D341Med (cell line): ENCODE measurements at regions not wholly inside any gene's neighbourhood (a gene's known extent, or its start where the extent isn't known, plus 50 kb on each side); places are given as distances from the start of the nearest gene placed in this dataset.

Experiments used
- DNase-seq: peaks from one replicate; pipeline ENCODE4 v3.0.0; 2012; ENCODE audit warnings: low spot score

DNA sequence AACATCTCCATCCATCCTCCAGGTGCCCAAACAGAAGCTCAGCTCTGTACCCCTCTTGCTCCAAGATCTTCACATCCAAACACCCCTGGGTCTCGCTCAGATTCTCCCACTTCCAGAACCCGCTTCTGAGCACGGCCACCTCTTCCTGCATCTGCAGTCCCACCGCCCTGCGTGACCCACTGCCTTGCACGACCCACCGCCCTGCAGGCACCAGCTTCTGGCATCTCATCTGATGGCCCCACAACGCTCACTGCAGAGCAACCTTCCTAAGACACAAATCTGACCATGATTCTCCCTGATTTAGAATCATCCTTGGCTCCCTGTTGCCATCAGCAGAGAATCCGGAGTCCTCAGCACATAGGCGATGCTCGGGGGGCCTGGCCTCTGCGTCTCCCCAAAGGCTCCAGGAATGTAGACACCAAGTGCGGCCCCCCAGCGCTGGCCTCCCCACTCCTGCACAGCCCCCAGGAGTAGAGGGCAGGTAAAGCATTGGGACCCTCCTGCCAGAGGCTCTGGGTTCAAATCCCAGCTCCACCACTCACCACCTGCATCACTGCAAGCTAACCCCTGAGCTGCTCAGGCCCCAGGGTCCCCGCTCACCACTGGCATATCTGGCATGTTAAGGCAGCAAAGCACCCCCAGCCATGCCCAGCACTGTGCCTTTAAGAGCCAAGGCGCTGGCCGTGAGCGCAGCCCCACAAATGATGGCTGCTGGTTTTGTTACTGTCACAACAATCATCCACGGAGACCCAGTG, 459.3 kb downstream of the BRD1 start:
- peak; percentile 8 for DNase-seq

- DNase-seq, result peak; percentile 20
Observed at GRCh38 chr22:49367041-49367697, 460.5 kb downstream of the BRD1 start.

DNA sequence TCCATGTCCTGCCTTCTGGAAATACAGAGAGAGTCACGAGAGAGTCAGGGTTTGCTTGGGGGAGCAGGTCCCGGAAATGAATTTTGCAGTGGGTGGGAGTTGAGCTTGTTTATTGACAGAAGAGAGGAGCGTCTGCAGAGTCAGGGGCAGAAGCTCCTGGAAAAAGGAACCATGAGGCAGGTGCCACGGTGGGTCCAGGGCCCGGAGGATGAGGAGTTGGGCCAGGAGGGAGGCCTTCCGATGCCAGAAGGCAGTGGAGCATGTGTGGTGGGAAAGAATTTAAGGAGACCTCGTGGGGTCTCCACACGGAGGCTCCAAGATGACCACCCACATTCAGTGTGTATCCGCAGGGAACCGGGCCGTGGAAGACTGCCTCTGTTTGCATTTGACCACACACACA, 461.2 kb downstream of the BRD1 start:
- DNase-seq, result peak; percentile 12

GRCh38 chr22:49365910-49366309, 461.8 kb downstream of the BRD1 start:
- no peak for DNase-seq

GRCh38 chr22:49365191-49365837, 462.4 kb downstream of the BRD1 start:
- DNase-seq, result peak; percentile 13

DNA sequence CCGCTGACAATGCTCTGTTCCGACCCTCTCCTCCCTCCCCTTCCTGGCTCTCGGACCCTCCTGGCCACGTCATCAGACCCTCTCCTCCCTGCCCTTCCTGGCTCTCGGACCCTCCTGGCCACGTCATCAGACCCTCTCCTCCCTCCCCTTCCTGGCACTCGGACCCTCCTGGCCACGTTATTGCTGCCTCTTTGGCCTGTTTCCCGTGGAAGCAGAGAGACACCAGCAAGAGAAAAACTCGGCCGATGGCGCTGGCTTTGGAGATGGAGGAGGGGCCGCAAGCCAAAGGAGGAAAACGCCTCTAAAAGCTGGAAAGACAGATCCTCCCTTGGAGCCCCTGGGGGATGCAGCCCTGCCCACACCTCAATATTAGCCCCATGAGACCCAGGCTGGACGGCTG, 463.3 kb downstream of the BRD1 start:
- no peak for DNase-seq

DNA sequence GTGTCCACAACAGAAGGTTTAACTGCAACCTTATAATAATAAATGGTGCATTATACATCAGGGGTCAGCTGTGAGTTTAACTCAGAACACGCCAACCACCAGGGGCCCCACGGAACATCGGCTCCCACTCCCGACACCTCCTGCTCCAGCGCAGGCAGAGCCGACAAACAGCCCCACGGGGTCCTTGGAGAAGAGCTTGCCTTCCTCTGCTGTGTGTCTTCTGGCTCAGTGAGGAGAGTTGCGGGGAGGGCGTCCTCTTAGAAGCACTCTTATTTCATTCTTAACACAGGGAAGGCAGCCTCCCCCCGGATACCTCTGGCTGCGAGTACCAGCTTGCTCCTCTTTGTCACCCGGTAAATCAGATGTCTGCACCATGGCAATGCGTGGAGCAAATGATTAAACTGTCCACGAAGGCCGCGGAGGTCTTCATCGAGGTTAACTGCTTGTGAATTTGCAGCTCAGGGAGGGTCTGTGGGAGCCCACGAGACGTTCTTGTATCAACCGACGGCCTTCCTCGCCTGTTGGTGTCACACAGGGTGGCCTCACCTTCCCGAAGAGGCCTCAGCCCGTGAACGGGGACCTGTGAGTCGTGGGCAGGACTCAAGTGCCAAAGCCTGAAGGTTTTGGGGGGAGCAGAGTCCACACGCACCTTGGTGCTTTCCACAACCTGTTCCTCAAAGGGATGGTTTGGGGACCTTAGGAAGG, 464.0 kb downstream of the BRD1 start:
- DNase-seq, result peak; percentile 6

GRCh38 chr22:49362211-49362839, 465.3 kb downstream of the BRD1 start:
- DNase-seq, result no peak

- DNase-seq, result no peak
Observed at GRCh38 chr22:49361164-49361563, 466.5 kb downstream of the BRD1 start.

- DNase-seq, result no peak
Observed at GRCh38 chr22:49360746-49361145, 466.9 kb downstream of the BRD1 start.

DNA sequence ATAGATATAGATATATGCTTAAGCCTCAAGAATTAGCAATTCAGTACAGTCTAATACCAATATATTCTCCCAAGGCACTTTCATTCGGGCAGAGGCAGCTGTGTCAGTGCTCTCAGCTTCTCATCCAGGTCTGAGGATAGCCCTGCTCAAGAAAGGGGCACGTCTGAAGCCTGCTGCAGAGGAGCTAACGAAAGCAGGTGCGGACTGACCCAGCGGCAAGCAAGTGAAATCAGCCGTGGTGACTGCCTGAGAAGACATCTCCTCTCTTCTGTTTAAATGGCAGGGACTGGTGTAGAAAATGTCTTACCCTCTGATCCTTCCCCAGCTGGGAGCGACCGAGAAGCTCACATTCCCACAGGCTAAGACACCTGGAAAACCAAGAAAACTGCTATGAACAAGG, 468.6 kb downstream of the BRD1 start:
- DNase-seq, result no peak

- DNase-seq, result no peak
Observed at GRCh38 chr22:49357661-49358440, 469.8 kb downstream of the BRD1 start.

DNA sequence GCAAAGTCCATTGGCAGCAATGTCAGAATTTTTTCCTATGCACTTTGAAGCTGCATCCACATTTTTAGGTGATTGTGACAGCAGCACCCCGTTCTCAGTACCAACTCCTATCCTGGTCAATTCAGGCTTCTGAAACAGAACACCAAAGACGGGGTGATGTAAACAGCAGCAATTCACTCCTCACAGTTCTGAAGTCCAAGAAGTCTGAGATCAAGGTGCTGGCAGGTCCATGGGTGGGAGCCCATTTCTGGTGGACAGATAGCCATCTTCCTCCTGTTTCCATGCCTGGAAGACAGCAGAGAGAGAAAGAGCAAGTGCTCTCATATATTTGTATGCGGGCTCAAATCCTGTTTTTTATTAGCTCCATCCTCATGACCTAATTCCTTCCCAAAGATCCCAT, 471.2 kb downstream of the BRD1 start:
- no peak for DNase-seq

DNA sequence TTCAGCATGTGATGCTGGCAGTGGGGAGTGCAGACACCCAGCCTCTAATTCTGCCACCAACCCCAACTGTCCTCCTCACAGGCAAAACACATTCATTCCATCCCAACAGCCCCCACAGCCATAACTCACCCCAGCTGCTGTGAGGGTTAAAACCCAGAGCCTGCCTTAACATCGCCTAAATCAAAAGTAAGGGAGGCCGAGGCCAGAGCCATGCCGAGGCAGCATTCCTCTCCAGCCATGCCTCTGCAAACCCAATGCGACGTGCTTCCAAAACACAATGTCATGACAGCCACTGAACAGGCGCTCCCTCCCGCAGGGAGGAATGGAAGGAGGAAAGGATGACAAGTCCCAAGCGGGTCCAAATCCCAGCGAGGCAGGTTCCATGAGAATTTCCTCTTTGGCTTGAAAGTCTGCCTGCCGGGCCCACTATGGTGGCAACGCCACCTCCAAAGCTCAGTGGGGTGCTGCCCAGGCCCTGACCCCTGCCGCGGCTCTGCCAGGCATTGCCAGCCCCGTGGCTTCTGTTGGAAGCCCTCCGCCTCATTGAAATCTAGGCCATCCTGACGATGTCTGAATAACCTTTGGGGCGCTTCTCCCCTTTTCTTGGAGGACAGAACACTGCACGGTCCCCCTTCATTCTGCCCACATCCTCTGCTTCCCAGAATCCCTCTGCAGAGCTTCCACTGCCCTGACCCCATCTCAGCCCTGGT, 472.3 kb downstream of the BRD1 start:
- no peak for DNase-seq

- no peak for DNase-seq
Observed at GRCh38 chr22:49354516-49355210, 473.0 kb downstream of the BRD1 start.

- no peak for DNase-seq
Observed at GRCh38 chr22:49353235-49353634, 474.4 kb downstream of the BRD1 start.

GRCh38 chr22:49352361-49353169, 475.1 kb downstream of the BRD1 start:
- peak; percentile 14 for DNase-seq

DNA sequence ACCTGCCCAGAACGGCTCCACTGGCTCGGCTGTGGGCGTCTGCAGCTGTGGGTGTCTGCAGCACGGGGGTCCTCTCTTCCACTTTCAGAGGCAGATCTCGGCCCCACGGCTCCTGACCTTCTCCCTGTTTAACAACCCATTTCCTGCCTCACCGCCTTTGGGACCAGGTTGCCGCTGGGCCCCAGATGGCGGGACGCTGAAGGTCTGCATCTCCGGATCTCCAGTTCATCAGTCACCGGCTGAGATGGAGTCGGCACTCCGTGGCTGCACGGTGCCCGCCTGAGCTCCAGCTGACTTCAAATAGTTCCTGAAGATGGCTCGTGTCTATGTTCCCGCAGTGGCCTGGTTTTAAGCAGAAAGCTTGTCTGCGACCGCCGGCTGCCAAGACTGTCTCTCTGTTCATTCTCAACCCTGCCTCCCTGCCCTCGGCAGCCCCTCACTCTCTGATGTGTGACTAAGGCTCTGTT, 475.9 kb downstream of the BRD1 start:
- peak; percentile 18 for DNase-seq
